ENCODE measurements at regions not wholly inside any gene's neighbourhood (a gene's known extent, or its start where the extent isn't known, plus 50 kb on each side); places are given as distances from the start of the nearest gene placed in this dataset.

DNA sequence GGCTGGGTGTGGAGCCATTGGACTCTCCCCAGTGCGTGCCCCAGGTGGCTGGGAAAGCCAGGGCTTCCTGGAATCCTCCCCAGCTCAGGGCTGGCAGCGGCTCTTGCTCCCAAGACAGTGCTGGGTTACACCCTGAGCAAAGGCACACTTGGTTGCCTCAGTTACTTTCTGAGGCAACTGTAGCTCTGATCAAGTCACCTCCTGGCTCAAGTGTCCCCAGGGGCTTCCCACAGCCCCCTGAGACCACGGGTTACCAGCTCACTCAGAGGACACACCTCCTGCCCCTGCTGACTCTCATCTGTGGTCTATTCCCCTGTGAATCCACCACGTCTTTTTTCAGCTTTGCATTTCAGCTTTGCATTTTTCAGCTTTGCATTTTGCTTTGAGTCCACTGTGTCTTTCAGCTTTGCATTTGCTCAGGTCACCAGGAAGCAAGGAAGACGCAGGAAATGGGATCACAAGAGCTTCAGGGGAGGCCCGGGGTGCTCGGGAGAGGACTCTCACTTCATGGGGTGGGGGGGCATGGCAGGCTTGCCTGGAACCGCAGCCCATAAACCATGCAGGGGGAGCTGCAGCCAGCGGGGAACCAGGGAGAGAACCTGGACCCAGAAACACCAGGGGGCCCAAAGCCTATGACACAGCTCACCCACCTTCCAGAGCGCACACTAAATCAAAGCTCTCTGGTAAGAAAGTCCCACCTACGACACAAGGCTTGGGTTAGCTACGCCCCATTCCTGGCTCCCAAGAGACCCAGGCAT is 138.0 kb upstream of the ASB18 start:
- TF ChIP-seq CTCF (IDR thresholded peaks at IDR 0.05; ENCODE audit: insufficient read depth, low read length, poor library complexity, severe bottlenecking) (no peak), EZH2phosphoT487 (conservative IDR thresholded peaks at IDR 0.05; ENCODE audit: low read length) (no peak)
